NOMO-1 (cell line): ENCODE measurements at regions not wholly inside any gene's neighbourhood (a gene's known extent, or its start where the extent isn't known, plus 50 kb on each side); places are given as distances from the start of the nearest gene placed in this dataset.

ENCODE experiments used
- DNase-seq, 2 experiments: peaks; one replicate each; lab custom pipeline; 2025; ENCODE audit not compliant: unreplicated experiment in 2 of 2; lab: John Stamatoyannopoulos, UW

- no peak for DNase-seq
These were observed 122.2 kb downstream of the SIK1 start for GRCh38 chr21:43304621-43305335.

DNA sequence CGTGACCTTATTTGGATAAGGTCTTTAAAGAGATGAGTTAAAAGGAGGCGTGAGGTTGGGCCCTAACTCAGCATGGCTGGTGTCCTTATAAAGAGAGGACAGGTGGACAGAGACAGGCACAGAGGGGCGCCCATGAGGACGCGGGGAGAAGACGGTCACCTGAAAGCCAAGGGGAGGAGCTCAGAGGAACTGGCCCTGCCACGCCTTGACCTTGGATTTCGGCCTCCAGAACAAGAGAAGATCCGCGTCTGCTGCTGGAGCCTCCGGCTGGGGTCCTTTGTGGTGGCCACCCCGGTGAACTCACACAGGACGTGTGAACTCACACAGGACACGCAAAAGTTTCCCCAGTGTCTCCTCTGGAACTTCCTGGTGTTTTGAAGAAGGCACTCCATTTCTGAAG is 122.7 kb downstream of the SIK1 start:
- no peak for DNase-seq

DNA sequence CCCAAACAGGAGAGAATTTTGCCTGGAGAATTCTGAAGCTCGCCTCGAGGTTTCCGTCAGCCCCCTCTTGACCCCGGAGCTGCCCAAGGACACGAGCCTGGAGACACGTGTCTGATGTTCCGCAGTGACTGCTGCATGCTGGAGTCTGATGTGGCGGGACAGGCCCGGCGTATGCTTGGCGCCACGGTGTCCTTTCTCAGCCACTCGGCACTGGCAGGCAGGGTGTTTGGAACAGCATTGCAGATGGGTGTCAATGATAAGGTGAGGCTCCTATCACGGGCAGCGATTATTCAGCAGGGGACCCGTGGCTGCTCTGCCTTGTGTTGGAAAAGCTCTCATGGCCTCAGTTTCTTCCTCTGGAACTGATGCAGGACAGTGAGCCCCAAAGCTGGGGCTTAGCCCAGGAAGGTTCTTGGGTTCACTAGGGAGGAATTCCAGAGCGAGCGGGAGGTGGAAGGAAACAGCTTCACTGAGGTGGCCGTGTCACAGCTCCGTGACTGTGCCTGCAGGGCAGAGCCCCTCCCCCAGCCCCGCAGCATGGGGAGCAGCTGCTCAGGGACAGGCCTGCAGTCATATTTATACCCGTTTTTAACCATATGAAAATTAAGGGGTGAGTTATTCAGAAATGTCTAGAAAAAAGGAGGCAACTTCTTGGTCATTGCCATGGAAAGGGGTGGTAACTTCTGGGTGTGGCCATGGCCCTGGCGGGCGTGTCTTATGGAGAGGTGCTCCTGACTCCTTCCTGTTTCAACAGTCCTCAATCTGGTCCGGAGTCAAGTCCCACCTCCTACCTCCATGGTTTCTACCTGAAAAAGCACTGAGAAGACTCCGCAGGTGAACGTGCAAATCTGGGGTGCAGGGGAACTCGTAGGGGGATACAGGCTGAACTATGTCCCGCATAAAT is 123.4 kb downstream of the SIK1 start:
- no peak for DNase-seq

DNA sequence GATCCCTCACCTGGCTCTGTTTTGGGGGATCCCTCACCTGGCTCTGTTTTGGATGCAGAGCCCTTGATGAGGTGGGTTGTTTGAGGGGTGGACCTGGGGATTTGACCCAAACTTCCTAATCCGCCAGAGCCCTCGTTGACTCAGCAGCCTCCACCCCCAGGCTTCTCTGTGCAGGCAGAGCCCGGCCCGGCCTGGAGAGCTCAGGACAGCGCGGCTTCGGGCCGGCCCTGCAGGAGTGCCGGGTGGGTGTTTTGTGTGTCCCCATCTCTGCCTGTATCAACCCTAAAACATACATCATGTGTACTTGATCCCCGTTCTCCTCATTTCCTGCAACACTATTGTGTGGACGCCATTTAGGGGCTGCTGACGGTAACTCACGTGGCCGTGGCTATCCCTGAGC is 124.2 kb downstream of the SIK1 start:
- no peak for DNase-seq

DNA sequence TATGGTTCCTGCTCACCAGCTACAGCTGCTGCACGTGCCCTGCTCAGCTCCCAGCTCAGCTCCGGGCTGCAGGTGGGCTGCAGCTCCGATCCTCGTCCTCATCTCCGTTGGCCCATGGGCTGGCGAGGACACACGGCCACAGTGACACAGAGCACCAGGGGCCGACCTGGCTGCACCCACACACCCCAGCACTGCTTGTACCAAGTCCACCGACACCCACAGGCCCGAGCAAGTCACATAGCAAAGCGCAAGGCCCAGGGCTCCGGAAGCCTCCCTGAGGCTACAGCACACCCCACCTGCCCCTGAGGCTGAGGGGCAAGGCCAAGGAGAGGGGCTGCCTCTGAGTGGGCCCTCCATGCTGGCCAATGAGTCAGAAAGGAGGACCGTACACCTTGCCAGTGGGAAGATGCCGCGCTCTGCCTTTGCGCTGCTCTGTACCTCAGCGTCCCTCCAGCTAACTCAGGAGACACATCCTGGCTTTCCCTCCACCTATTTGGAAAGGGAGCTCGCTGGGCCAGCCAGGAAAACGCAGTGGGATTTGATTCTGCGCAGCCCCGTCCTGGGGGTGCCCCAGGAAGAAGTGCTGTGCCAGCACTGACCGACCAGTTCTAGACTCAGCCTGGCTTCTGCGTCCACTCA is 124.8 kb downstream of the SIK1 start:
- DNase-seq = no peak

GRCh38 chr21:43301409-43302061 is 125.4 kb downstream of the SIK1 start:
- no peak for DNase-seq

GRCh38 chr21:43300496-43301408 is 126.2 kb downstream of the SIK1 start:
- DNase-seq = no peak

GRCh38 chr21:43299441-43300277 is 127.3 kb downstream of the SIK1 start:
- DNase-seq = no peak

DNA sequence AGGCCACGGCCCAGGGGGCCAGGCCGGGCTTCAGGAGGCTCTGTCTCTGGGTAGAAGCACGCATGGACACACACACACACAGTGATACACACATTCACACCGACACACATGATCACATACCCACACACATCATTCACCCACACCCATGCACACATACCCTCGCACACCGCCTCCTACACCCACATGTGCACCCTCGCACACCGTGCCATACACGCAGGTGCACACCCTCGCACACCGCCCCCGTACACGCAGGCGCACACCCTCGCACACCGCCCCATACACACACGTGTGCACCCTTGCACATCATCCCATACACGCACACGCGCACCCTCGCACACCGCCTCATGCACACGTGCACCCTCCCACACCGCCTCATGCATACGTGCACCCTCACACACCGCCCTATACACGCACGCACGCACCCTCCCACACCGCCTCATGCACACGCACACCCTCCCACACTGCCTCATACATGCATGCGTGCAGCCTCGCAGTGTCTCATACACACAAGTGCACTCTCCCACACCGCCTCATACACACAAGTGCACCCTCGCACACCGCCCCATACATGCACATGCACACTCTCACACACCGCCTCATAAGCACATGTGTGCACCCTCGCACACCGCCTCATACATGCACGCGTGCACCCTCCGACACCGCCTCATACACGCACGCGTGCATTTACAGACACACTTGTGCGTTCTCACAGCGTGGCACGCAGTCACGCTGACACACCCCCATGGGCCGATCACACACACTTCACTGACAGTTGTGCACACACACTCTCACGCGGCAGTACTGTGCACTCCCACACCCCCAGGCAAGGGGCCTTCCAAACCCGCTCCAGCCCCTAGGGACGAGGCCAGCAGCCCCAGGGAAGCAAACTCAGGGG is 128.1 kb downstream of the SIK1 start:
- DNase-seq = no peak

DNA sequence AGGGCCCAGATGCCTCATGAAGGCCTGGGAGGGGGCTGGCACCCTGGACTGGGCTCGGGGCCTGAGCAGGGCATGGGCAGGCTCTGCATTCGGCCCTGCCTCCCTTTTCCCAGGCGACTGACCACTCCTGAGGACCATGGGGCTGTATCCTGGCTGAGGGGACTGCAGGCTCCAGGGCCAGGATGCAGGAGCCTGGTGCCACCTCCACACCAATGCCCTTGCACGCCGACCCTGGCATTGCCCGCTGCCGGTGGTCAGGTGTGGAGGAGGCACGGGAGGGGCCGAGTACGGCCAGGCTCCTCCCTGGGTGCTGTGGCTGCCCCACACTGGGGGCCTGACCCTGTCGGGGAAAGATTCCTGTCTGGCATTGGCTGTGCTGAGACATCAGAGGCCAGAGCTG is 128.9 kb downstream of the SIK1 start:
- no peak for DNase-seq

- no peak for DNase-seq
These were observed 128.7 kb downstream of the CRYAA start for GRCh38 chr21:43297391-43297981.

- DNase-seq = no peak
These were observed 126.5 kb downstream of the CRYAA start for GRCh38 chr21:43295066-43295958.

- DNase-seq = no peak
These were observed 125.5 kb downstream of the CRYAA start for GRCh38 chr21:43294194-43294902.

DNA sequence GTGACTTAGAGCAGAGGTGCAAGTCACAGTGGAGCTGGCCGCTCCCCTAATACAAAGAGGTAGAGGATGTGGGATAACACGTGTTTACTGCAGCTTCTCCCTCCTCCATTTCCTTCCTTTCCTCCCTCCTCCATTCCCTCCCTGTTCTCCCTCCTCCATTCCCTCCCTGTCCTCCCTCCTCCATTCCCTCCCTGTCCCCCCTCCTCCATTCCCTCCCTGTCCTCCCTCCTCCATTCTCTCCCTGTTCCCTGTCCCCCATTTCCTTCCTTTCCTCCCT is 124.0 kb downstream of the CRYAA start:
- DNase-seq = no peak

DNA sequence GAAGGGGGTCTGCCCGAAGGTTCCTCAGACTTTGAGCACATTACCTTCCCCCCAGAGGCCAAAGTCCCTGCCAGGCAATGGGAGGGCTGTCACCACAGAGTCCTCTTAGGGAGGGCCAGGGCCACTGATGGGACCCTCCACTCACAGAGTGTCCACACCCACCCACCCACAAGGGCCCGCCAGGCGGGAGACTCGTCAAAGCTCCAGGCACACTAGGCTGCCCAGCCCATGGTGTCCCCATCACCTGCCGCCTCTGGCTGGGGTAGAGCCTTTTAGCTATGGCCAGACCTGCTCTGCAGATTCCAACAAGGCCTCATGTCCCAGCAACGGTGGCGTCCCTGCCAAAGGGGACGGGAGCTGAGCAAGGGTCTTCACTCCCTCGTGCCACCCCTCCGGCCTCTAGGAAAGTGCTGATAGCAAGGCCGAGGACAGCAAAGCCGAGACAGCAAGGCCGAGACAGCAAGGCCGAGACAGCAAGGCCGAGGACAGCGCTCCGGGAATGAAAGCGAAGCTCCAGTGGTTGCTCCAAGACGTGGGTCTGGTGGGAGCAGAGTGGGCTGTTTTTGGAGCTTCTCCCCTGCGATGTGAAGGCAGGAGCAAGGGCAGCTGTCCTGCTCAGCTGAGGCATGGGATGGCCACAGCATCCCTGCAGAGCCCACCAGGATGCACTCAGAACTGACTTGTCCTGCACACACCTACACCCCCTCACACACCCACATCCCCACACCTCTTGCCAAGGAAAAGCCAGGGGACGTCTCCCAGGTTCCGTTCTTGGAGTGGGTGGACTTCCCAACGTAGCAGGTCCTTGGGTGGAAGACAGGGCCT is 123.4 kb downstream of the CRYAA start:
- DNase-seq = no peak
